NCI-H2107 treated with DMSO at 0.1 percent for 48 hours (cell line): ENCODE measurements at regions not wholly inside any gene's neighbourhood (a gene's known extent, or its start where the extent isn't known, plus 50 kb on each side); places are given as distances from the start of the nearest gene placed in this dataset.

ENCODE experiments used
- DNase-seq: peaks from one replicate; lab custom pipeline; 2025; ENCODE audit not compliant: unreplicated experiment; lab: John Stamatoyannopoulos, UW

DNA sequence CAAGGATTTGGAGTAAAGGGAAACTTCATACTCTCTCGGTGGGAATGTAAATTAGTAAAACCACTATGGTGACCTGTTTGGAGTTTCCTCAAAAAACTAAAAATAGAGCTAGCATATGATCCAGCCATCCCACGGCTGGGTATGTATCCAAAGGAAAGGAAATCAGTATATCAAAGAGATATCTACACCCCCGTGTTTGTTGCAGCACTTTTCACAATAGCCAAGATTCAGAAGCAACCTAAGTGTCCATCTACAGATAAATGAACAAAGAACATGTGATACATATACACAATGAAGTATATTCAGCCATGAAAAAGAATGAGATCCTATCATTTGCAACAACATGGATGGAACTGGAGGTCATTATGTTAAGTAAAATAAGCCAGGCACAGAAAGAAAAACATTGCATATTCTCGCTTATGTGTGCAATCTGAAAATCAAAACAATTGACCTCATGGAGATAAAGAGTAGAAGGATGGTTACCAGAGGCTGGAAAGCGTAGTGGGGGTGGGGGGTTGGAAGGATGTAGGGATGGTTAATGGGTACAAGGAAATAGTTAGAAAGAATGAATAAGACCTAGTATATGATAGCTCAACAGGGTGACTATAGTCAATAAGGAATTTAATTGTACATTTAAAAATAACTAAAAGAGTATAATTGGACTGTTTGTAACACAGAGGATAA lies 468.0 kb downstream of the BCAT1 start:
- no peak for DNase-seq

DNA sequence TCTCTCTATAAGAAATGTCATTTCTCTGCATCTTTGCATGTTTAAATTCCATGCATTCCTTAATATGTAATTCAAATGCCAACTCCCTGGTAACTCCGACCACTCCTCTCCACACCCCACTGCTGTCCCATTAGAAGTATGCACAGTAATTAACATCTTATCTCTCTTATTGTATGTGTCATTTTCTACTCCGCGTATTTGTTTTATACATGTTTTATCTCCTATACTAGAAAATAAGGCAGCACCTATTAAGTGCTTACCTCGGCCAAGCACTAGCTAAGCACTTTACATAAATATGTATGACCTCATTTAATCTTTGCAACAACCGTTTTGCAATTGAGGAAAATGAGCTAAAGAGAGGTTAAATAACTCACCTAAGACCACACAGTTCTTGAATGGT lies 469.8 kb downstream of the BCAT1 start:
- no peak for DNase-seq

DNA sequence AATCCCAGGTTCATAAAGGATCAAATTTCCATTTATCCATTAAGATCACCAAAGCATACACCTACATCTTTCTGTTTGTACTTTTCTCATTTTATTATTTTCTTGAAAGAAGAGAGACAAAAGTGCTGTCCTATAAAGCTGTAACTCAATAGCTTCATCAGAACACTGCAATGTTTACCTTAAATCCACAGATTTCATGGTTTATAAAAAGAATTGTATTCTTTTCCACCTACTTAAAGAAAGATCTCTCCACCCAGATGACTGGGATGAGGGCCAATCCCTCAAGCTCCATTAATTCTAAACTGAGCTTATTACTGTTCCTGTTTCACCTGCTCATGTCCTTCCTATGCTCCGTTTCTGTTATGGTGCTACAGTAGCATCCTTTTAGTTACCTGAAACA lies 470.6 kb downstream of the BCAT1 start:
- peak; percentile 82 for DNase-seq

DNA sequence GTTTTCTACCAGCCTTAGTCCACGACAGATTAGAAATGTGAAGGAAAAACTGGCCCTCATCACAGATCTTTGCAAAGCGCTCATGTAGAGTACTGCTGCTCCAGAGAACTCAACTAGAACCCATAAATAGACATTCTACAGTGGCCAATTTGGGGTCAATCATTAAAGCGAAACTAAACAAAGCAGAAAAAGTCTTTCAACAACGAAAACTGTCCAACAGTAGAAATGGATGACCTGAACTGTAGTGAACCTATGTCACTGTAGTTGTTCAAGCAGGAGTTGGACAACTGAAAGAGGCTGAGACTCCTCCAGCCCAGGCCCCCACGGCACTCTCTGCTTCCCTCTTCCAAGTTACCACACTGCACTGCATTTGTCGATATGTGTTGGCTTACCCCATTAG lies 472.6 kb downstream of the BCAT1 start:
- no peak for DNase-seq

DNA sequence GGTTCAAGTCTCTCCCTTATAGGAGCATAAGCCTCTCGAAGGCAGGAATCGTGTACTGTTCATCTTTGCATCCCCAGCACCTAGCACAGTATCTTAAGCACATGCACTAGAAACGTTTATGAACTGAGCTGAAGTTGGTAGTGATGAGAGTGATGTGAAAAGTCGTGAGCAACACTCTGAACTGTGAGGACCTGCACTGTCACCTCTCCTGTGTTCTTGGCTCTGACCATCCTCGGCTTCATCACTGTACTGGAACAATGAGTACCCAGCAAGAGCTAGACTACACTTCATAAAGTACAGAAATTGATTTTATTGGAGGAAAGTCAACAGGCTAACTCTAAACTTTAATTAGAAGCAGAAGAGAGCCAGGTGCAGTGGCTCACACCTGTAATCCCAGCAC lies 473.6 kb downstream of the BCAT1 start:
- no peak for DNase-seq

DNA sequence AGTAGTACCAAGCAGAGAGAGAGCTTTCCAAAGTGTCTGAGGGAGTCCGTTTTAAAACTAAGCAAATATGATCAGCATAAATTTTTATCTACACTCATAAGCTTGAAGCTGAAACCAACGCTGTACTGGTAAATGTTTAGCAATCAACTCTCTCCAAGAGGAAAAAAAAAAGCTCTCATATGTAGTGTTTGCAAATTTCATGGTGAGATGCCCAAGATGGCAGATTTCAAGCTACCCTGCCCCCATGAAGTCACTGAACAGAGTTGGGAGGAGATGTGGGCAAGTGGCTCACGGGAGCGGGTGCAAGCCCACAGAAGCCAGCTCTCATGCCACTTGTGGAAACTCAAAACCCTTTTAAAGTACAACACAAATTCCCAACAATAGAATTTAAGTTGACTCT lies 475.8 kb downstream of the BCAT1 start:
- no peak for DNase-seq

DNA sequence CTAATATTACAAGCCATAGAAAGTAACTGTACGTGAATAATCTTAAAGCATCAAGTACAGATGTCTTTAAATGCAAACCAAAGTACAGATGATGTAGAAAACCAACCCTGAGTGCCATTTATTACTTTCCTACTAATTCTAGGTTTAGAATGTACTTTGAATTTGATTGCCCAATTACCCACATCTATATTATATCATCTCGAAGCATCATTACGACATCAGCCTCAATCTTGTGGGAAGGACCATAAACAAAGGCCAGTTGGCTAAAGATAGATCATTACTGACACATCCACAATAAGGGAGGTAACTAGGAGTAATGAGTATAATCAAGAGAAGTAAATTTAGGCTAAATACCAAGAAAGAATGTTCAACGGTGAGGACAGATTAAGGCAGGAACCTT lies 478.9 kb downstream of the BCAT1 start:
- no peak for DNase-seq

DNA sequence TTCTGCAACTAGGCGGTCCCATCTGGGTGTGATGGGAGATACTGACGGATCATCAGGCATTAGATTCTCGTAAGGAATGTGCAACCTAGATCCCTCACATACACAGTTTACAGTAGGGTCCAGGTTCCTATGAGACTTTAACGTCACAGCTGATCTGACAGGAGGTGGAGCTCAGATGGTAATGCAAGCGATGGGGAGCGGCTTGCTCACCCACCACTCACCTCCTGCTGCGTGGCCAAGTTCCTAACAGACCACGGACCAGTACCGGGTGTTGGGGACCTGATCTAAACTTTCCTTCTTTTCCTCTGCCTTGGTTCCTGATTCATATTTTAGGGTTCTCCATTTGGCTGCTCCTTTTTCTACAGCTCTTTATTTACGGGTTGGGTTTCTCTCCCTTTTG lies 479.8 kb downstream of the BCAT1 start:
- DNase-seq, result no peak

DNA sequence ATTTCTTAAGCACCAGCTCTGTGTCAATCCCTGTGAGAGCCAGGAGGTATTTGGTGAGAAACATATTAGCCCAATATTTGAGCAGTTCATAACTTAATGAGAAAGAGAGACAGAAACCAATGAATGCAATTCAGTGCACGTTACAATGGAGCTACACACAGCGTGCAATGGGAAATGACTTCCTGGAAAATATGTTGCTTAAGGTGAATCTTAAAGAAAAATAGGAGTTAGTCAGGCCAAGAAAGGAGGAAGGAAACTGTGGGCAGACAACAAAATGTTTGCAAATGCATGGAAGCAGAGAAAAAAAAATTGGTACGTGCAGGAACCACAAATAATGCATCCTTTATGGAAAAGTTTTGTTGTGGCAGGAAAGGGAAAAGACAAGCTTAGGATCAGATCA lies 481.7 kb downstream of the BCAT1 start:
- no peak for DNase-seq

DNA sequence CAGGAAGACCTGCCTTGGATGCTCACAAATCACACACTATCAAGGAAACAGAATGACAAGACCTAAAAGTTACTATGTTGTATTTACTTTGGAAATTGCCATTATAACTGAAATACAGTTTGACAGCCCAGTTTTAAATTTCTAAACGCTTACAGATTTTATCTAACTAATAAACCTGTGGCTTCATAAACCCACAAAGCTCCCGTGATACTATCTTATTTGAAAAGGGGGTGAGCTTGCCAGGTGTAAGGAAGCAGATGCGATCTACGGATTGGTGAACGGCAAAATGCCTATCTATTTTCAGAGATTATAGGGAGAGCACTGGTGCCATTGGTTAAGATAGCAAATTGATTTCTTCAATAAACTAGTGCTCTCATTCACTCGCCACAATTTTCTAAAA lies 485.5 kb downstream of the BCAT1 start:
- no peak for DNase-seq

DNA sequence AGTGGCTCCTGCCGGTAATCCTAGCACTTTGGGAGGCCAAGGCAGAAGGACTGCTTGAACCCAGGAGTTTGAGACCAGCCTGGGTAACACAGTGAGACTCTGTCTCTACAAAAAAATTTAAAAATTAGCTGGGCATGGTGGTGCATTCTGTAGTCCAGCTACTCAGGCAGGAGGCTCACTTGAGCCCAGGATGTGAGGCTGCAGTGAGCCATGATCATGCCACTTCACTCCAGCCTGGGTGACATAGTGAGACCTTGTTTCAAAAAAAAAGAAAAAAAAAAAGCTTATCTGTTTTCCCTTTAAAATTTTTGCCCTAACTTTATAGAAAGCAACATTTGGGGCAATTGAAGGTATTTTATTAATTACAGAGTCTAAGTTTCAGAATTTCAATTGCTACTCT lies 486.0 kb downstream of the BCAT1 start:
- no peak for DNase-seq

DNA sequence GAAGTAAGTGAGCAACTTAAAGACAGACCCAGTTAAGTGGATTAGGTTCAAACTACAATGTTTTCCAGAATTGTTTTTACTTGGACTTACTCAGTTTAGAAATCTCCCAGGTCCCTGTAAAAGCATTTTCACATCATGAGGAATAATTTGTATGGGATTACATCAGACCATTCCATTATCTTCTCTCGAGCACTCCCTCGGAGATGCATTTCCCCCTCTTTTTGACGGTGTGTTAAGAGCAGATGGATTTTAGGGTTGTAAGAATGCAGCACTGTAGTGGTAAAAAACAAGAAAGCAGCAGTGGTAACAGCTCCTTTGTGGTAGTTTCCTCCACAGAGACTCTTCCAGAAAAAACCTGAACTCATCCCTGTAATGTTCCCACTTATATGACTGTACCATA lies 488.4 kb downstream of the BCAT1 start:
- no peak for DNase-seq

DNA sequence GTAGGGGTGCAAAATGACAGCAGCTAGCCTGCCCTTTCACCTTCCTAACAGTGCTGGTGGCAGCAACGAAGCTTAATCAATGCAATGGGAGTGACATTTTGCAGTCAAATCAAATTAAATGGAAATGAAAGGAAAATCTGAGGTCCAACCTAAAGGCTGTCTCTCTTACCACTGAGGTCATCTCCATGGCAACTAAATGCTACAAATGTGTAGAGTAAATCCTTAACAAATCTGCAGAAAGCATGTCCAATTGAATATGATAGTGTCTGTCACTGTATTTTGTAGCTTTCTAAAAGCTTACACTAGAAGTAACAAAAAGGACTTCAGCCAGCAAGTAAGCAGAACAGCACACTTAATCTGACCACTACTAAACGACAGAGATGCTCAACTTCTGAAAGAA lies 488.8 kb downstream of the BCAT1 start:
- no peak for DNase-seq

DNA sequence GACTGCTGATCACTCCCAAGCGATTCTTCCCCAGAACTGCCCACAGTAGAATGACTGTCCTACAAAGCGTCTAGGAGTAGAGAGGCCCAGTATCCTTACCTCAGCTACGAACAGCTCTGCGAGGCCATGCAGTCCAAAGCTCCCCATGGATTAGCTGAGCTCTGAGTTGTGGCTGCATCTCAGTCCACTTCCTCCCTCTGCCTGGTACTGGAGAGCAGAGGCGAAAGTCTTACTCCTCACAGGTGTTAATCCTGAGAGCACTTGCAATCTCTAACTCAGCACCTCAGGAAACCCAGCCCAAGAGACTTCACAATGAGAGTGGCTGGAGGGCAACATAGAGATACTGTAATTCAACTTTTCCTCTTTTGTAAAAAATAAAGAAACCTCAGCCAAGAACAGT lies 493.1 kb downstream of the BCAT1 start:
- no peak for DNase-seq

DNA sequence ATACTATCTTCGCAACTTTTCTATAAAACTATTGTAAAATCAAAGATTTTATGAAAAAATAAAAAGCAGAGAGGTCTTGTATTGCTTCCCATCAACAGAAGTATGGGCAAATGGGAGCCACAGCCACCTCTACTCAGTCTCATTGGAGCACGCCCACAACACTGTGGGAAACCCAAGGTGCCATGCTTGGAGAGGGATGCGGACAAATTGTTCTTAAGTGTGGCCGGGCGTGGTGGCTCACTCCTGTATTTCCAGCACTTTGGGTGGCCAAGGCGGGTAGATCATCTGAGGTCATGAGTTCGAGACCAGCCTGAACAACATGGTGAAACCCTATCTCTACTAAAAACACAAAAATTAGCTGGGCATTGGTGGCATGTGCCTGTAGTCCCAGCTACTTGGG lies 498.2 kb upstream of the SOX5 start:
- DNase-seq, result no peak

DNA sequence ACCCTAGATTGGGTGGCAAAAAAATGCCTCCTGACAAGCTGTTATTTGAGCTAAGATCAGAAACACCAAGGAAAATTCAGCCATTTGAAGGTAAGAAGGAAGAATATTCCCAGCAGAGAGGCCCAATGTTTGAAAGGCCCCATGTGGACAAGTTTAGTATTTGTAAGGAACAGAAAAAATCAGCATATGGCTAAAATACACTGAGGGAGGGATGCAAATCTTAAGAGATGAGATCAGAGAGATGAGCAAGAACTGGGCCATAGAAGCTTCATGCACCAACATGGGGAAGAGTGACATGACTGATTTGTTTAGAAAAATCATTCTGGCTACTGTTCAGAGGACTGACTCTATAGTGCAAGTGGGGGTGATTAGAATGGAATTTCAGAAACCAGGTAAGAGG lies 496.8 kb upstream of the SOX5 start:
- DNase-seq, result no peak

DNA sequence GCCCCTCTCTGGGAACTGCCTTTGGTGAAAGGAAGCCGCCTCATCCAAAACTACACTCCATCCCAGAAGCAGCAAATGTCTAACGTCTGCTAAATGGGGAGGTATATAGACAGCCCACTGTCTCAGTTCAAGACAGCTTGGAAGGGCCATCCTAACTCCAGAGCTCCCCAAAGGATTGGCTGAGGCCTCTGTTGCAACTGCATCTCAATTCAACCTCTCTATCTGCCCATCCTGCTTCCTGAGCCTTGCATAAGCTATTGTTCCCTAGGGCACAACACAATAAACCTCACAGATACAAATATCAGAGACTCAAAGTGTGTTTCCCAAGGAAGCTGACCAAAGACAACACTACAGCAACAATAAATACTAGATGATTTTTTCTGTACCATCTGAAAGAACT lies 495.2 kb upstream of the SOX5 start:
- DNase-seq, result no peak

DNA sequence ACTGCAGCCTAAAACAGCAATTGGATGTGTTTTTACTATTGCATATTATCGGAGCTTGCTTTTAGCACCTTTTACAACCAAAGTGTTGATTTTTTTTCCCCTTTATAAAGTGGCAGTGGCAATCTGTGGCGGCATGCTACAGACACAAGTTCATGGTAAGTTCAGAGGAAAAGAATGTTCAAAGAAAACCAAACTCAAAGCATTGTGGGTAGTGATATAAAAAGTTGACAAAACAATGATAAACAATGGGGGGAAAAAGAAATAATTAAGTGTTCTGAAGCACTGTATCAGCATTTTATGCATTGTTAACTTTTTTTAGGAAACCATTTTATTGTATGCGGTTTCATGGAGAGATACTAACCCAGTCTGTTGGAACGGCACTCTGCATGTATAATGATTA lies 492.0 kb upstream of the SOX5 start:
- no peak for DNase-seq

DNA sequence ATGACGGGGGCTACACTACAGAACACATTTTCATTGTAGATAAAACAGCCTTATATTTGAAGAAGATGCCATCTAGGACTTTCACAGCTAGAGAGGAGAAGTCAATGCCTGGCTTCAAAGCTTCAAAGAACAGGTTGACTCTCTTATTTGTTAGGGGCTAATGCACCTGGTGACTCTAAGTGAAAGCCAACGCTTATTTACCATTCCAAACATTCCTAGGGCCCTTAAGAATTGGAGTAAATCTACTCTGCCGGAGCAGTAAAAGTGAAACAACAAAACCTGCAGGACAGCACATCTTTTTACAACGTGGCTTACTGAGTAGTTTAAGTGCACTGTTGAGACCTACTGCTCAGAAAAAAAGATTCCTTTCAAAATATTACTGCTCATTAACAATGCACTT lies 487.2 kb upstream of the SOX5 start:
- no peak for DNase-seq

DNA sequence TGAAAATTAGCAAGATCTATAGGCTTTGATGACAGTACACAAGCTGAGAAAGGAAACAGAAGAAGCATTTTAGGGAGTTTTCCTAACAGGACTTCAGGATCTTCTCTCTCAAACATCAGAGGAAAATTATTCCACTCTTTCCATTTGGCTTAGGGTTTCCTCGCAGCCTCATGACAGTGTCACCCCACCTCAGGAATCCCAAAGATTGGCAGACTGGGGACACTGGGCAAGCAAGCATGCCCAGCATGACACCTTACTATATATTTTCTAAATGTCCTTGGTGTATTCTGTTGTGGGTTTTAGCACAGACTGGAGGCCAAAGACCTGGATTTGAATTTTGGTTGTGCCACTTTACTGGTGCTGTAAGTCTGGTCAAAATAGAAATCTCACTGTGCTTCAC lies 482.4 kb upstream of the SOX5 start:
- DNase-seq, result no peak

DNA sequence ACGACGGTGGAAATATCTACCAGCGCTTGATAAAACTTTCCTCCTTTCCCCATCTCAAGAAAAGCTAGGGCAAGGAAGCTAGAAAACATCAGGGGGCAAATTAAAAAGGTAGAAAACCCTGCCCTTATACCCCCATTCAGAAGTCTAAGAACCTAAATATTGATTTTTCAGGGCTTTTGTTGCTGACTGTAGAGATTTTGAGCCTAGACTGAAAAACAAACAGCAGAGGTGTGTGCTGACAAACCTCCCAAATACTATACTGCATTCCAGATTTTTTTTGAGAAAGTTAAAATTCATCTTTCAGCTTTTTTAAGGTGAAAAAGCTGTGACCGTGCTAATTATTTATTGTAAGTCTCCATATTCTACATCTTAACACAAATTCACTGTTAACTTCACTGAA lies 478.3 kb upstream of the SOX5 start:
- no peak for DNase-seq

DNA sequence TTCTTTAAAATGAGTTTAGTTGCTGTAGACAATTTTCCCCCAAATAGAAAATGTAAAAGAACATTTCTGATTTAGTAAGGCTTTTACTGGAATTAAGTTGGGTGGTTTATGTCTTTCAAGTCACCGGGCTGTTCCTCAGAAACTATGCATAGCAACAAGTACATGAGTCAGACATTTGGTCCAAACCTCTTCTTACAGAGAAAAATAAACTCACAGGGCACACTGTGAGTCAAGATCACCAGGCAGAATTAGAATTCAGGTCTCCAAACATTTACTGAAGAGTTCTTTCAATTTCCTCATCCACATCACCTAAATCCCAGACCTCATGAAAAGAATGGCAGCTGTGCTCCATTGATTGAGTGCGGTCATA lies 476.1 kb upstream of the SOX5 start:
- no peak for DNase-seq

DNA sequence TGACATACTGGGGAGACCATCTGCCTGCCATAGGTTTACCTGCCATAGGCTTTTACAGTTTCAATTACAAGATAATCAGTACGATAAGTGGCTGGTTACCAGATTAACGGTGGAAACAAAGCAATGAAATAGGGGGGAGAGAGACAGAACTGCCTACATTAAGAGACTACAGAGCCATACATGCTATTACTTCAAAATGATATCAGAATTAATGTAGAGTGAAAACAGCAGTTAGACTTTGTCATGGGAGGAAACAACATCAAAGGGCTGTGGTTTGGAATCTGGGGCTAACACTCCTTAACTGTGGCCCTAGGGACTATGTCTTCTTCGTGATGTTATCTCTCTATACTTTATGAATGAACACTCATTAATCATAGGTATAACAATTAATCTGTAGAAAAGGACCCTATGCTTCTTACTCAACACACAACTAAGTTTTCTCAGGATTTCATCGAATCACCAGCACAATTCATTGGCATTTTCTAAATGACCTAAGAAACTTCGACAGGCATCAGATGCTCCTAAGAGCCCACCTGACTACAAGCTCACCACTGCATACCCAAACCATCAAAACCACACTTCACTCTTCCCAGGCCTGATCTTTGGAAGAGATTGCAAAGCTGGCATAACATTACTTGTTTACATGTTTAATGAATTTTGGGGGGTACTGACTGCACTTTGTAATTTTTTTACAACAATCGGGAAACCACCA lies 475.6 kb upstream of the SOX5 start:
- no peak for DNase-seq
